ENCODE measurements at regions not wholly inside any gene's neighbourhood (a gene's known extent, or its start where the extent isn't known, plus 50 kb on each side); places are given as distances from the start of the nearest gene placed in this dataset.

GRCh38 chr12:5264006-5264405, 167.9 kb upstream of the NTF3 start:
- TF ChIP-seq, protein P1, sequence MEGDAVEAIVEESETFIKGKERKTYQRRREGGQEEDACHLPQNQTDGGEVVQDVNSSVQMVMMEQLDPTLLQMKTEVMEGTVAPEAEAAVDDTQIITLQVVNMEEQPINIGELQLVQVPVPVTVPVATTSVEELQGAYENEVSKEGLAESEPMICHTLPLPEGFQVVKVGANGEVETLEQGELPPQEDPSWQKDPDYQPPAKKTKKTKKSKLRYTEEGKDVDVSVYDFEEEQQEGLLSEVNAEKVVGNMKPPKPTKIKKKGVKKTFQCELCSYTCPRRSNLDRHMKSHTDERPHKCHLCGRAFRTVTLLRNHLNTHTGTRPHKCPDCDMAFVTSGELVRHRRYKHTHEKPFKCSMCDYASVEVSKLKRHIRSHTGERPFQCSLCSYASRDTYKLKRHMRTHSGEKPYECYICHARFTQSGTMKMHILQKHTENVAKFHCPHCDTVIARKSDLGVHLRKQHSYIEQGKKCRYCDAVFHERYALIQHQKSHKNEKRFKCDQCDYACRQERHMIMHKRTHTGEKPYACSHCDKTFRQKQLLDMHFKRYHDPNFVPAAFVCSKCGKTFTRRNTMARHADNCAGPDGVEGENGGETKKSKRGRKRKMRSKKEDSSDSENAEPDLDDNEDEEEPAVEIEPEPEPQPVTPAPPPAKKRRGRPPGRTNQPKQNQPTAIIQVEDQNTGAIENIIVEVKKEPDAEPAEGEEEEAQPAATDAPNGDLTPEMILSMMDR (IDR thresholded peaks at IDR 0.05) = no peak
- no peak for TF ChIP-seq POLR2A (IDR thresholded peaks at IDR 0.05)
